ENCODE measurements at regions not wholly inside any gene's neighbourhood (a gene's known extent, or its start where the extent isn't known, plus 50 kb on each side); places are given as distances from the start of the nearest gene placed in this dataset.
"Not testable (repeated sequence)": the region's sequence is repeated elsewhere in the genome, so short reads cannot be mapped to it uniquely, and the experiment has no call there.

- DNase-seq, result no peak
Observed at GRCh38 chr4:179626687-179627086, 2184.4 kb upstream of the AGA start.

- no peak for DNase-seq
Observed at GRCh38 chr4:179631321-179631720, 2189.1 kb upstream of the AGA start.

- DNase-seq, result no peak
Observed at GRCh38 chr4:179634862-179635261, 2192.6 kb upstream of the AGA start.

DNA sequence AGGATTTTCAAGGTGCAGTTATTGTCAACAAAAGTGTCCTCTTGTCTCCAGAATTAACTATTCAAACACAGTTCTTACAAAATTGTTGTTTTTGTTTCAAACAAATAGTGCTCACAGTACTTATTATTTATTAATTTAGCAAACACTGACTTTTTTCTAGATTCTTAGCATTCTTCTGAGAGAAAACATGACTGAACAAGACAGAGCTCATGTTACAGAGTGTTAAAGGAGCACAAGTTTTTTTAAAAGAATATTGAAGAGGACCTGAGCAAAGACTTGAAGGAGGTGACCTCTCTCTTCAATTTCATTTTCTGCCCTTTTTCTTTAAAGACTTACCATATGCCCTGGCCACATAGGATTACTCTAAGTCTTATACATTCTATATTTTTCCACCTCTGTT, 2220.3 kb upstream of the AGA start:
- no peak for DNase-seq

- DNase-seq, result no peak
Observed at GRCh38 chr4:179663641-179664429, 2221.6 kb upstream of the AGA start.

DNA sequence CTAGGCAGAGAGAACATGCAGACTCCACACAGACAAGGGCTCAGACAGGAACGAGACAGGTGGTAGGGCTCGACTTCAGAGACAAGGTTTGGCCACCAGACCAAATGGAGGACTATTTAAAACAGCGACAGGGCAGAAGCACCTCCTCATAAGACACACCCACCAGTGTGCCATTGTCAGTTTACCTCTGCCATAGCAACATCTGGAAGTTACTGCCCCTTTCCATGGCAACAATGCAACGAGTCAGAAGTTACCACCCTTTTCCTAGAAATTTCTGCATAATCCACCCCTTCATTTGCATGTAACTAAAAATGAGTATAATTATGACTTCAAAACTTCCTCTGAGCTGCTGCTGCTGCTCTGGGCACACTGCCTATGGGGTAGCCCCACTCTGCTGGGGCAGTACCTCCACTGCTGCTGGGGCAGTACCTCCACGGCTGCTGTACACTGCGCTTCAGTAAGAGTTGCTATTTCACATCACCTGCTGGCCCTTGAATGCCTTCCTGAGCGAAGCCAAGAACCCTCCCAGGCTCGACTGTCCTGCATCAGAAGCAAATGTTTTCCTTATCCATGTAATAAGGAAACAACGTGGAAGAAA, 2222.3 kb upstream of the AGA start:
- DNase-seq, result no peak

DNA sequence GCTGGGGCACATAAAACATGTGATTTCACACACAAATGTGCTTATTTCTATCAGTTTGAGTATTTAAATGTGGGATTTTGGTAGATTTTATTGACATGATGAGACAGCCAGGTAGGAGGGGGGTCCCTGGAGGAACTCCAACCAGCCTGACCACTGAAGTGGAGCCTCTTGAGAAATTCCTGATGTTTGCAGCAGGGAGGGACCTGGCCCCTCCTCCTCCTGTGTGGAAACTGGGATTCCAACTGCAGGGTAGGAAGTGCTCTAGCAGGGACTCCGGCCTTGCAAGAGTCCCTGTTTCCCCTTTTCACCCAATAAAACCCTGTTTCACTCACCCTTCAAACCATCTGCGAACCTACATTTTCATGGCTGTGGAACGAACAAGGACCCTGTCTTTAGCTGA, 2224.0 kb upstream of the AGA start:
- DNase-seq, result no peak

- no peak for DNase-seq
Observed at GRCh38 chr4:179671609-179672008, 2229.4 kb upstream of the AGA start.

- no peak for DNase-seq
Observed at GRCh38 chr4:179678093-179678814, 2236.0 kb upstream of the AGA start.

- not testable (repeated sequence) for DNase-seq
Observed at GRCh38 chr4:179683661-179684060, 2241.4 kb upstream of the AGA start.

GRCh38 chr4:179692222-179692621, 2250.0 kb upstream of the AGA start:
- DNase-seq, result no peak

DNA sequence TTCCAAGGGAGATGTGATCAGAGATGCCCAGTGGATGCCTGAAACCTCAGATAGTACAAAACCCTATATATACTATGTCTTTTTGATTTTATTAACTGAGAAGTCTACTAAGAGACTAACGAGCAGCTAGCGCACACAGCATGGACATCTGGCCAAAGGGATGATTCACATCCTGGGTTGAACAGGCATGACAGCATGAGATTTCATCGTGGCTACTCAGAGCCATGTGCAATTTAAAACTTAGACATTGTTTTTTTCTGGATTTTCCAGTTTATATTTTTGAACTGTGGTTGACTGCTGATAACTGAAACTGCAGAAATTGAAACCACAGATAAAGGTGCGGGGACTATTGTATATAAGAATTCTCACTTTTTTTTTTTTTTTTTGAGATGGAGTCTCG, 2252.9 kb upstream of the AGA start:
- no peak for DNase-seq

- DNase-seq, result no peak
Observed at GRCh38 chr4:179698321-179698720, 2256.1 kb upstream of the AGA start.

DNA sequence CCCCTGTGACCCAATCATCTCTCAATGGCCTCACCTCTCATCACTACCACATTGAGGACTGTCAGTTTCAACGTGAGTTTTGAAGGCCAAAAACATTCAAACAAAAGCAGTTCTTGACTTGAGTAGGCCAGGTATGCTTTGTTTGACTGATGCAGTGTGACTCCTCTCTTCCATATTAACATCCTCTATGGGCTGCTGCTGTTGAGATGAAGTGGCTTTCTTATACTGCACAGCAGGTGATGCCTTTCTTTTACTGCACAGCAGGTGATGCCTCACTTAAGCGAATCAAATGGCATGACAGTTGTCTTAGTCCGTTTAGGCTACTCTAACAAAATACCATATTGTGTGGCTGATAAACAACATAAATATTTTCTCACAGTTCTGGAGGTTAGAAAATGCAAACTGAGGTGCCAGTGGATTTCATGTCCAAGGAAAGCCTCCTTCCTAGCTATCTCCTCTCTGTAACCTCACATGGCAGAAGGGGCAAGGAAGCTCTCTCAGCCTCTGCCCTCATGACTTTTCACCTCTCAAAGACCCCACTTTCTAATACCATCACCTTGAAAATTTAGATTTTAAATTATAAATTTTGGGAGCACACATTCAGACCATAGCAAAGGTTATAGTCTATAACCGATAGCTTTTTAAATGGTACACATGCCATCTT, 2267.9 kb upstream of the AGA start:
- DNase-seq, result no peak

GRCh38 chr4:179719766-179720450, 2277.7 kb upstream of the AGA start:
- DNase-seq, result no peak

- not testable (repeated sequence) for DNase-seq
Observed at GRCh38 chr4:179726491-179726890, 2284.3 kb upstream of the AGA start.

GRCh38 chr4:179728305-179728704, 2286.1 kb upstream of the AGA start:
- DNase-seq, result no peak

- not testable (repeated sequence) for DNase-seq
Observed at GRCh38 chr4:179736820-179737219, 2294.6 kb upstream of the AGA start.

DNA sequence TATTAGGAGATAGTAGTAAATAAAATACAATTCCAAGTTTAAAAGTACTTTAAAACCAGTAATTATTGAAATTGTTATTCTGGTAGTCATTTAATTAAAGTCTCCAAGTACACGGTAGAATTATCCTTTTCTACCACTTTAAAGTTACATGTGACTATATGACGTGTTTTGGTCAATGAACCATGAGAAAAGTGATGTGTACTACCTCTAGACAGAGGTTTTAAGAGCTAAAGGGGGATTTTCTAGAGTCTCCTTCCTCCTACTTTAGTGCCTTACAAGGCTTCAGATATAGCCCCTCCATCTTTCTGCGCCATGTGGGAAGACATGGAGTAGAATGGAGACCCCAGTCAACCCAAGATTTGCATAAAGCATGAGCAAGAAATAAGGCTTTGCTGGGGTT, 2296.6 kb upstream of the AGA start:
- DNase-seq, result no peak

DNA sequence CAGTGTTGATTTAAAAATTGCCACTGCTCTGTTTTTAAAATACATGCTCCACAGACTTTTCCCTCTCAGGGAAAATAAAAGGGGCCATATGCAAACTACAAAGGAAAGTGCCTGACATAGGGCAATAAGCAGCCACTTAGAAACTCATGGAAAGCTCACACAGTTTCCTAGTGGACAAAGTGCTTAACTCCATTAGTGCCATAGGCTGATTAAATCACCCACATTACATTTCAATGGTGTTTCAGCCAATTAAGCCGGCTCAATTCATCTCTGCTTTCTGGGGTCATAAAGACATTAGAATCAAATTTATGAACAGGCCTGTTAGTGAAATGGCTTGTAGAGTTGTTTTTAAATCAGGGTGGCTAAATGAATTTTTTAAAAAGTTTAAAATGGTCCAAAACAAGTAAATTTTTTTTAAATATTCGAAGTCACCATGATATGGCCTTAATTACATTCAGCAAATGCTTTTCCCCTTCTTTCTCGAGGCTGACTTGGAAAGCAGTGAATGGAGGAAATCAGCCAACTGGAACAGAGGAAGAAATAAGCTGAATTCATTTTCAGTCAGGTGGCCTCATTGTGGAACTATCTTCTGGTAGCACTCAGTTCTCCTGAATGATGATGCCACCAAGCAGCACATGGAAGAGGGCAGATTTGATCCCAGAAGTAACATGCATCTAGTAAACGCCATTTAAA, 2305.1 kb upstream of the AGA start:
- no peak for DNase-seq

GRCh38 chr4:179748837-179749236, 2306.6 kb upstream of the AGA start:
- no peak for DNase-seq

DNA sequence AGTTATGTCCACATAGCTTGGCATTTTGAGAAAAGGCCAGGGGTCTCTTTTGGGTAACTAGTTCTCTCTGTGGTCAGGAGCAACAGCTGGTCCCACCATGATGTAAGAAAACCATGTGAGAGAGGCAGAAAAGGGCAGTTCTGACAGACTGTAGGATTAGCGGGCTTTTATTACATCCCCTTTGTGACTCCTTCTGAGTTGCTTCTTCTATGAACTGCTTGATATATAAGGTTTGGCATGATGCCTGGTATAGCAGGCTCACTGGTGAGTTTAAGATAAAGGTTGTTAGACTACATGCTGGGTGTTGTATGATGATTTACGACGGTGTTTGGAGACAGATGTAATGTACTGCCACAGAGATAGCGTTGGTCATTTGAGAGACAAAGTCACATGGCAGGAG, 2308.1 kb upstream of the AGA start:
- no peak for DNase-seq
